ENCODE measurements at regions not wholly inside any gene's neighbourhood (a gene's known extent, or its start where the extent isn't known, plus 50 kb on each side); places are given as distances from the start of the nearest gene placed in this dataset.

GRCh38 chr1:81712425-81712824 lies 88.3 kb upstream of the ADGRL2 start:
- TF ChIP-seq CTCF (conservative IDR thresholded peaks at IDR 0.05; ENCODE audit: low read length) (no peak), EZH2phosphoT487 (IDR thresholded peaks at IDR 0.05; ENCODE audit: borderline replicate concordance, low read depth, low read length) (no peak)
